T follicular helper cell (primary cell): ENCODE measurements at regions not wholly inside any gene's neighbourhood (a gene's known extent, or its start where the extent isn't known, plus 50 kb on each side); places are given as distances from the start of the nearest gene placed in this dataset.
"Not testable (repeated sequence)": the region's sequence is repeated elsewhere in the genome, so short reads cannot be mapped to it uniquely, and the experiment has no call there.

Experiments
- DNase-seq: peaks from one replicate; pipeline ENCODE4 v3.0.0-alpha.2; 2020; ENCODE audit warnings: low read depth

GRCh38 chr1:87956750-87957149 is 628.1 kb downstream of the LMO4 start:
- no peak for DNase-seq

- DNase-seq = no peak
These were observed 628.7 kb downstream of the LMO4 start for GRCh38 chr1:87957331-87957730.

GRCh38 chr1:87958201-87958600 is 629.5 kb downstream of the LMO4 start:
- no peak for DNase-seq

- DNase-seq = no peak
These were observed 630.0 kb downstream of the LMO4 start for GRCh38 chr1:87958716-87959115.

GRCh38 chr1:87959236-87959635 is 630.6 kb downstream of the LMO4 start:
- no peak for DNase-seq

- no peak for DNase-seq
These were observed 633.3 kb downstream of the LMO4 start for GRCh38 chr1:87961992-87962391.

GRCh38 chr1:87963556-87963955 is 634.9 kb downstream of the LMO4 start:
- DNase-seq = no peak

GRCh38 chr1:87965193-87965592 is 636.5 kb downstream of the LMO4 start:
- no peak for DNase-seq

GRCh38 chr1:87968197-87968955 is 639.7 kb downstream of the LMO4 start:
- DNase-seq = no peak

GRCh38 chr1:87969040-87969439 is 640.4 kb downstream of the LMO4 start:
- DNase-seq = no peak

GRCh38 chr1:87972811-87973210 is 644.1 kb downstream of the LMO4 start:
- no peak for DNase-seq

GRCh38 chr1:87973896-87974295 is 645.2 kb downstream of the LMO4 start:
- no peak for DNase-seq

- no peak for DNase-seq
These were observed 647.6 kb downstream of the LMO4 start for GRCh38 chr1:87976316-87976715.

GRCh38 chr1:87977145-87977544 is 648.5 kb downstream of the LMO4 start:
- DNase-seq = no peak

GRCh38 chr1:87979079-87979478 is 650.4 kb downstream of the LMO4 start:
- DNase-seq = no peak

GRCh38 chr1:87980494-87980893 is 651.8 kb downstream of the LMO4 start:
- no peak for DNase-seq

GRCh38 chr1:87981386-87981785 is 652.7 kb downstream of the LMO4 start:
- no peak for DNase-seq

GRCh38 chr1:87981810-87982209 is 653.1 kb downstream of the LMO4 start:
- DNase-seq = no peak

- no peak for DNase-seq
These were observed 655.2 kb downstream of the LMO4 start for GRCh38 chr1:87983841-87984240.

GRCh38 chr1:87985071-87985470 is 656.4 kb downstream of the LMO4 start:
- DNase-seq = no peak

- DNase-seq = no peak
These were observed 657.6 kb downstream of the LMO4 start for GRCh38 chr1:87986130-87986866.

GRCh38 chr1:87989346-87989745 is 660.7 kb downstream of the LMO4 start:
- no peak for DNase-seq

GRCh38 chr1:87992536-87992935 is 663.9 kb downstream of the LMO4 start:
- not testable (repeated sequence) for DNase-seq

GRCh38 chr1:87993051-87993450 is 664.4 kb downstream of the LMO4 start:
- DNase-seq = no peak
